ENCODE measurements at regions not wholly inside any gene's neighbourhood (a gene's known extent, or its start where the extent isn't known, plus 50 kb on each side); places are given as distances from the start of the nearest gene placed in this dataset.

DNA sequence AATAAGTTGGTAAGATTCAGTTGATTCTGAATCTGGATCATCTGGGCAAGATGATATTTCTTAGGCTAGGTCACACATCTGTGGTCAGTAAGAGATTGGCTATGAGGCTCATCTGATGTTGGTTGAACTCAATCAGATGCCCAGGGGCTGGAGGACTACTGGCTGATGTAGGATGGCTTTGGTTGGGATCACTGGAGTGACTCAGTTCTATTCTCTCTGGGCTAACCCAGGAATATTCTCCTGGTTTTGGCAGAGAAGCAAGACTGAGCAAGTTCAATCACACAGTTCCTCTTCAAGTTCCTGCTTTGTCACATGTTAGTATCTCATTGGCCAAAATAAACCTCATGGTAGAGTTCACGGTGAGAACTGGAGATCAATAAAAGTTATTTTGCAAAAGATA lies 902.3 kb upstream of the SLIT2 start:
- TF ChIP-seq, protein P1, sequence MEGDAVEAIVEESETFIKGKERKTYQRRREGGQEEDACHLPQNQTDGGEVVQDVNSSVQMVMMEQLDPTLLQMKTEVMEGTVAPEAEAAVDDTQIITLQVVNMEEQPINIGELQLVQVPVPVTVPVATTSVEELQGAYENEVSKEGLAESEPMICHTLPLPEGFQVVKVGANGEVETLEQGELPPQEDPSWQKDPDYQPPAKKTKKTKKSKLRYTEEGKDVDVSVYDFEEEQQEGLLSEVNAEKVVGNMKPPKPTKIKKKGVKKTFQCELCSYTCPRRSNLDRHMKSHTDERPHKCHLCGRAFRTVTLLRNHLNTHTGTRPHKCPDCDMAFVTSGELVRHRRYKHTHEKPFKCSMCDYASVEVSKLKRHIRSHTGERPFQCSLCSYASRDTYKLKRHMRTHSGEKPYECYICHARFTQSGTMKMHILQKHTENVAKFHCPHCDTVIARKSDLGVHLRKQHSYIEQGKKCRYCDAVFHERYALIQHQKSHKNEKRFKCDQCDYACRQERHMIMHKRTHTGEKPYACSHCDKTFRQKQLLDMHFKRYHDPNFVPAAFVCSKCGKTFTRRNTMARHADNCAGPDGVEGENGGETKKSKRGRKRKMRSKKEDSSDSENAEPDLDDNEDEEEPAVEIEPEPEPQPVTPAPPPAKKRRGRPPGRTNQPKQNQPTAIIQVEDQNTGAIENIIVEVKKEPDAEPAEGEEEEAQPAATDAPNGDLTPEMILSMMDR (IDR thresholded peaks at IDR 0.05; ENCODE audit: low read depth, low read length, poor library complexity, severe bottlenecking): no peak
- TF ChIP-seq EZH2phosphoT487 (IDR thresholded peaks at IDR 0.05; ENCODE audit: borderline replicate concordance, low read length): no peak

Measured in DOHH2 (cell line).